ENCODE measurements at regions not wholly inside any gene's neighbourhood (a gene's known extent, or its start where the extent isn't known, plus 50 kb on each side); places are given as distances from the start of the nearest gene placed in this dataset.
A peak's percentile ranks its signal among the peaks of the same experiment; 100 is the strongest.

GRCh38 chr10:110394898-110395297 is 90.2 kb upstream of the SMNDC1 start:
- no peak for TF ChIP-seq CTCF (IDR thresholded peaks at IDR 0.05; ENCODE audit: control extremely low read depth, extremely low read depth)
- H3K36me3 ChIP-seq (ENCODE audit: control insufficient read depth in 4 of 4, insufficient read depth in 4 of 4, low read length in 4 of 4), result no peaks in the 10 kb centered on the region

GRCh38 chr10:110395350-110396283 is 90.9 kb upstream of the SMNDC1 start:
- Histone ChIP-seq H3K36me3 (ENCODE audit: control insufficient read depth in 4 of 4, insufficient read depth in 4 of 4, low read length in 4 of 4) (no peaks in the 10 kb centered on the region), H3K27me3 (ENCODE audit: control insufficient read depth in 3 of 3, insufficient read depth in 3 of 3, low read length in 2 of 3) (peaks cover 0 to 3% (median 0%) of the 10 kb centered on the region in 3 donors), H3K27ac (ENCODE audit: low read depth in 1 of 2, low read length in 1 of 2) (peak overlapping the region; percentile 18 to 42), H3K4me1 (ENCODE audit: control insufficient read depth in 5 of 5, insufficient read depth in 5 of 5, low read length in 5 of 5) (peaks cover 0 to 16% (median 0%) of the 10 kb centered on the region in 5 donors), H3K9me3 (ENCODE audit: control insufficient read depth in 4 of 4, insufficient read depth in 3 of 4, low read length in 3 of 4) (no peaks in the 10 kb centered on the region), H3K9ac (ENCODE audit: insufficient read depth in 1 of 2, low read length in 2 of 2) (no peak overlapping the region), H3K4me3 (no peak overlapping the region)
- WGBS, 2 donors, result 54 to 78% methylated on average over 11 of the region's 11 CpGs
- no peak for TF ChIP-seq CTCF (IDR thresholded peaks at IDR 0.05; ENCODE audit: control extremely low read depth, extremely low read depth)
- ATAC-seq (ENCODE audit: insufficient read depth, low FRiP score), result peak; percentile 49
- DNase-seq, result peak in 2 of 3 donors; percentile 31 to 47

More at GRCh38 chr10:110394898-110395297, 90.2 kb upstream of the SMNDC1 start:
- H3K9ac ChIP-seq (ENCODE audit: insufficient read depth in 1 of 2, low read length in 2 of 2), result no peak overlapping the region
- no peak for ATAC-seq (ENCODE audit: insufficient read depth, low FRiP score)
- peaks cover 0 to 3% (median 0%) of the 10 kb centered on the region in 3 donors for H3K27me3 ChIP-seq (ENCODE audit: control insufficient read depth in 3 of 3, insufficient read depth in 3 of 3, low read length in 2 of 3)
- DNase-seq, result no peak
- peaks cover 0 to 16% (median 0%) of the 10 kb centered on the region in 5 donors for H3K4me1 ChIP-seq (ENCODE audit: control insufficient read depth in 5 of 5, insufficient read depth in 5 of 5, low read length in 5 of 5)
- no peaks in the 10 kb centered on the region for H3K9me3 ChIP-seq (ENCODE audit: control insufficient read depth in 4 of 4, insufficient read depth in 3 of 4, low read length in 3 of 4)
- no peak overlapping the region for H3K4me3 ChIP-seq
- no peak overlapping the region for H3K27ac ChIP-seq (ENCODE audit: low read depth in 1 of 2, low read length in 1 of 2)
- WGBS, 2 donors, result 97% methylated on average over 6 of the region's 6 CpGs

- Histone ChIP-seq H3K27me3 (ENCODE audit: control insufficient read depth in 3 of 3, insufficient read depth in 3 of 3, low read length in 2 of 3) (peaks cover 0 to 3% (median 0%) of the 10 kb centered on the region in 3 donors), H3K4me3 (no peak overlapping the region), H3K36me3 (ENCODE audit: control insufficient read depth in 4 of 4, insufficient read depth in 4 of 4, low read length in 4 of 4) (no peaks in the 10 kb centered on the region), H3K9ac (ENCODE audit: insufficient read depth in 1 of 2, low read length in 2 of 2) (no peak overlapping the region), H3K27ac (ENCODE audit: low read depth in 1 of 2, low read length in 1 of 2) (peak overlapping the region in 1 of 2 donors; percentile 9), H3K4me1 (ENCODE audit: control insufficient read depth in 5 of 5, insufficient read depth in 5 of 5, low read length in 5 of 5) (peaks cover 0 to 16% (median 0%) of the 10 kb centered on the region in 5 donors), H3K9me3 (ENCODE audit: control insufficient read depth in 4 of 4, insufficient read depth in 3 of 4, low read length in 3 of 4) (no peaks in the 10 kb centered on the region)
- ATAC-seq (ENCODE audit: insufficient read depth, low FRiP score) (no peak), DNase-seq (no peak)
- 91 to 100% methylated on average over 1 of the region's 1 CpG for WGBS, 2 donors
- no peak for TF ChIP-seq CTCF (IDR thresholded peaks at IDR 0.05; ENCODE audit: control extremely low read depth, extremely low read depth)
These were observed 91.5 kb upstream of the SMNDC1 start for GRCh38 chr10:110396284-110396651.
